ENCODE measurements at regions not wholly inside any gene's neighbourhood (a gene's known extent, or its start where the extent isn't known, plus 50 kb on each side); places are given as distances from the start of the nearest gene placed in this dataset.

- TF ChIP-seq POLR2A (IDR thresholded peaks at IDR 0.05): no peak
- ATAC-seq (no peak), DNase-seq (no peak)
- H3K4me3 ChIP-seq: no peak overlapping the region
- no peaks in the 10 kb centered on the region for H3K36me3 ChIP-seq (replicated peaks in 1 of 2; ENCODE audit: insufficient read depth in 1 of 2, low read depth in 2 of 2)
- H3K4me1 ChIP-seq: peaks cover 7% of the 10 kb centered on the region
- no peaks in the 10 kb centered on the region for H3K27me3 ChIP-seq
- WGBS, 2 donors: 86 to 90% methylated on average over 1 of the region's 1 CpG
- H3K27ac ChIP-seq: no peak overlapping the region
- no peaks in the 10 kb centered on the region for H3K9me3 ChIP-seq
- intact Hi-C loops (cut with DNase I): no loop called here
Measured at GRCh38 chr6:55049866-55050265, 124.4 kb upstream of the HCRTR2 start.

GRCh38 chr6:55052846-55053245, 121.5 kb upstream of the HCRTR2 start:
- Histone ChIP-seq H3K36me3 (replicated peaks in 1 of 2; ENCODE audit: insufficient read depth in 1 of 2, low read depth in 2 of 2) (no peaks in the 10 kb centered on the region), H3K27ac (no peak overlapping the region), H3K27me3 (no peaks in the 10 kb centered on the region), H3K4me1 (no peaks in the 10 kb centered on the region), H3K9me3 (no peaks in the 10 kb centered on the region), H3K4me3 (no peak overlapping the region)
- ATAC-seq (no peak), DNase-seq (no peak)
- no peak for TF ChIP-seq POLR2A (IDR thresholded peaks at IDR 0.05)
- TF ChIP-seq CTCF (IDR thresholded peaks at IDR 0.05): no peak
- intact Hi-C loops (cut with DNase I): no loop called here

GRCh38 chr6:55058682-55059081, 115.6 kb upstream of the HCRTR2 start:
- Histone ChIP-seq H3K36me3 (replicated peaks in 1 of 2; ENCODE audit: insufficient read depth in 1 of 2, low read depth in 2 of 2) (no peaks in the 10 kb centered on the region), H3K27ac (no peak overlapping the region), H3K27me3 (no peaks in the 10 kb centered on the region), H3K4me1 (no peaks in the 10 kb centered on the region), H3K9me3 (no peaks in the 10 kb centered on the region), H3K4me3 (no peak overlapping the region)
- DNase-seq (no peak), ATAC-seq (no peak)
- intact Hi-C loops (cut with DNase I): no loop called here
- no peak for TF ChIP-seq POLR2A (IDR thresholded peaks at IDR 0.05)
- TF ChIP-seq CTCF (IDR thresholded peaks at IDR 0.05): no peak

- no peaks in the 10 kb centered on the region for H3K36me3 ChIP-seq (replicated peaks in 1 of 2; ENCODE audit: insufficient read depth in 1 of 2, low read depth in 2 of 2)
- no peak overlapping the region for H3K27ac ChIP-seq
- no peak for ATAC-seq
- TF ChIP-seq CTCF (IDR thresholded peaks at IDR 0.05): no peak
- no peak for TF ChIP-seq POLR2A (IDR thresholded peaks at IDR 0.05)
- H3K4me3 ChIP-seq: no peak overlapping the region
- 63 to 91% methylated on average over 3 of the region's 3 CpGs for WGBS, 2 donors
- intact Hi-C loops (cut with DNase I): no loop called here
- peaks cover 4% of the 10 kb centered on the region for H3K4me1 ChIP-seq
- no peaks in the 10 kb centered on the region for H3K27me3 ChIP-seq
- H3K9me3 ChIP-seq: no peaks in the 10 kb centered on the region
- no peak for DNase-seq
Measured at GRCh38 chr6:55064711-55065420, 109.4 kb upstream of the HCRTR2 start.

GRCh38 chr6:55069132-55069781, 105.1 kb upstream of the HCRTR2 start:
- 9 to 10% methylated on average over 3 of the region's 3 CpGs for WGBS, 2 donors
- peak; percentile 25 to 56 (median 52) for DNase-seq

More at GRCh38 chr6:55069132-55069781, 105.1 kb upstream of the HCRTR2 start:
- H3K36me3 ChIP-seq (replicated peaks in 1 of 2; ENCODE audit: insufficient read depth in 1 of 2, low read depth in 2 of 2): no peaks in the 10 kb centered on the region
- peaks cover 4% of the 10 kb centered on the region for H3K4me1 ChIP-seq
- TF ChIP-seq CTCF (IDR thresholded peaks at IDR 0.05) (peak; percentile 11 to 75 (median 72)), POLR2A (IDR thresholded peaks at IDR 0.05) (no peak)
- no peaks in the 10 kb centered on the region for H3K9me3 ChIP-seq
- intact Hi-C loops (cut with DNase I): no loop called here
- no peak overlapping the region for H3K4me3 ChIP-seq
- no peak overlapping the region for H3K27ac ChIP-seq
- no peaks in the 10 kb centered on the region for H3K27me3 ChIP-seq
- peak; percentile 69 for ATAC-seq
